Stimulated activated CD8-positive, alpha-beta memory T cell treated with anti-CD3 and anti-CD28 coated beads, Interleukin-7, amount 100 ng/mL, for 24 hours (primary cell): ENCODE measurements at regions not wholly inside any gene's neighbourhood (a gene's known extent, or its start where the extent isn't known, plus 50 kb on each side); places are given as distances from the start of the nearest gene placed in this dataset.
"Not testable (repeated sequence)": the region's sequence is repeated elsewhere in the genome, so short reads cannot be mapped to it uniquely, and the experiment has no call there.

Experiments used
- DNase-seq: peaks from one replicate; pipeline ENCODE4 v3.0.0-alpha.2; 2020; ENCODE audit warnings: low read depth

GRCh38 chr5:156208271-156208670 is 118.7 kb upstream of the SGCD start:
- no peak for DNase-seq

GRCh38 chr5:156218367-156219158 is 108.4 kb upstream of the SGCD start:
- DNase-seq = no peak

GRCh38 chr5:156219483-156220005 is 107.4 kb upstream of the SGCD start:
- no peak for DNase-seq

- no peak for DNase-seq
Observed at GRCh38 chr5:156221816-156222215, 105.1 kb upstream of the SGCD start.

- DNase-seq = no peak
Observed at GRCh38 chr5:156223547-156223946, 103.4 kb upstream of the SGCD start.

- not testable (repeated sequence) for DNase-seq
Observed at GRCh38 chr5:156226485-156226884, 100.5 kb upstream of the SGCD start.

GRCh38 chr5:156230887-156231286 is 96.1 kb upstream of the SGCD start:
- no peak for DNase-seq

- no peak for DNase-seq
Observed at GRCh38 chr5:156232251-156232869, 94.6 kb upstream of the SGCD start.

GRCh38 chr5:156237361-156237760 is 89.6 kb upstream of the SGCD start:
- DNase-seq = no peak

GRCh38 chr5:156239800-156240199 is 87.2 kb upstream of the SGCD start:
- DNase-seq = no peak

- DNase-seq = no peak
Observed at GRCh38 chr5:156240414-156240813, 86.5 kb upstream of the SGCD start.

GRCh38 chr5:156241266-156241665 is 85.7 kb upstream of the SGCD start:
- no peak for DNase-seq

- no peak for DNase-seq
Observed at GRCh38 chr5:156245895-156246294, 81.1 kb upstream of the SGCD start.

- no peak for DNase-seq
Observed at GRCh38 chr5:156251076-156251475, 75.9 kb upstream of the SGCD start.

GRCh38 chr5:156253130-156253529 is 73.8 kb upstream of the SGCD start:
- DNase-seq = no peak

- no peak for DNase-seq
Observed at GRCh38 chr5:156254196-156254595, 72.8 kb upstream of the SGCD start.

- no peak for DNase-seq
Observed at GRCh38 chr5:156256642-156257041, 70.3 kb upstream of the SGCD start.

GRCh38 chr5:156258934-156259333 is 68.0 kb upstream of the SGCD start:
- no peak for DNase-seq

GRCh38 chr5:156259618-156260017 is 67.3 kb upstream of the SGCD start:
- no peak for DNase-seq

- DNase-seq = no peak
Observed at GRCh38 chr5:156261275-156261939, 65.6 kb upstream of the SGCD start.

- no peak for DNase-seq
Observed at GRCh38 chr5:156271569-156271968, 55.4 kb upstream of the SGCD start.

GRCh38 chr5:156272139-156272538 is 54.8 kb upstream of the SGCD start:
- DNase-seq = no peak

- no peak for DNase-seq
Observed at GRCh38 chr5:156273325-156273724, 53.6 kb upstream of the SGCD start.
